ENCODE measurements at regions not wholly inside any gene's neighbourhood (a gene's known extent, or its start where the extent isn't known, plus 50 kb on each side); places are given as distances from the start of the nearest gene placed in this dataset.

DNA sequence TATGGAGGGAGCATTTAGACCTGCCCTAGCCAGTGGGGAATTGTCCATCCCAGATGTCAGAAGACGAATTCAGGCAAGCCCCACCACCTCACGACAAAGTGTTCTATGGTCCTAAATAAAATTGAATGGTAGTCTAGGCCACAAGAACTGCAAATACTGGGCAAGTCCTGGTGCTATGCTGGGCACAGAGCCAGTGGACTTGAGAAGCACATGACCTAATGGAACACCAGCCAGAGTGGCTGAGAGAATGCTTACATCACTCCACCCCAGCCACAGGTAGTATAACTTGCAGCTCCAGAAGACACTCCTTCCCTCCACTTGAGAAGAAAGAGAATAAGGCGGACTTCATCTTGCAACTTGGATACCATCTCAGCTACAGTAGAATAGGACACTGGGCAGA lies 567.3 kb upstream of the CXADR start:
- no peak for DNase-seq (ENCODE audit: low spot score in 2 of 2)
- Mint-ChIP-seq H3K36me3 (peaks cover 0 to 10% of the 10 kb centered on the region in 2 donors), H3K27ac (no peak overlapping the region), H3K9me3 (peaks cover 18 to 20% of the 10 kb centered on the region in 2 donors)
- no peak for ATAC-seq

GRCh38 chr21:16956824-16957223 lies 556.0 kb upstream of the CXADR start:
- Mint-ChIP-seq H3K9me3 (peaks cover 11 to 25% of the 10 kb centered on the region in 2 donors), H3K36me3 (no peaks in the 10 kb centered on the region), H3K27ac (no peak overlapping the region)
- ATAC-seq (no peak), DNase-seq (ENCODE audit: low spot score in 2 of 2) (no peak)

- Mint-ChIP-seq H3K36me3 (peaks cover 0 to 6% of the 10 kb centered on the region in 2 donors), H3K9me3 (peaks cover 21 to 27% of the 10 kb centered on the region in 2 donors), H3K27ac (no peak overlapping the region)
- DNase-seq (ENCODE audit: low spot score in 2 of 2) (no peak), ATAC-seq (no peak)
Observed at GRCh38 chr21:16965424-16965823, 547.4 kb upstream of the CXADR start.

GRCh38 chr21:16968436-16968835 lies 544.4 kb upstream of the CXADR start:
- H3K27ac Mint-ChIP-seq = no peak overlapping the region
- peaks cover 0 to 6% of the 10 kb centered on the region in 2 donors for H3K36me3 Mint-ChIP-seq
- peaks cover 16 to 27% of the 10 kb centered on the region in 2 donors for H3K9me3 Mint-ChIP-seq
- DNase-seq (ENCODE audit: low spot score in 2 of 2) (no peak), ATAC-seq (no peak)

DNA sequence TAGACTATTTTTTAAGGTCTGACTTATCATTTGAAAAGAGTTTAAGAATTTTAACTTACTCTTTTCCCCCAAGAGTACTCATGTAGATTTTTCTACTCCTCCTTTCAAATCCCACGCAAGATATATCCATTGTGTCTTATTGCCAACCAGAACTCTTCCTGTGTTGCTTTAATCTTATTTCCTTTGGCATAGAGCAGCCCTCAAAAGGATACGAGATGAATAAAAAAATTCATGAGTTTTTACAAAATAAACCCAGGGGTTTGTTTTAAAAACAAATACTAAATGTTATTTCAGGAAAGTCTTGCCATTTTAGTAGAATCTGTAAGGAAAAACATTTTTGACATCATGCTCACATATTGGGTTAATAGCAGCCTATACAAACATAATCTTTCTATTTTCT lies 543.2 kb upstream of the CXADR start:
- DNase-seq (ENCODE audit: low spot score in 2 of 2) = no peak
- ATAC-seq = no peak
- Mint-ChIP-seq H3K36me3 (peaks cover 0 to 6% of the 10 kb centered on the region in 2 donors), H3K9me3 (peaks cover 16 to 26% of the 10 kb centered on the region in 2 donors), H3K27ac (no peak overlapping the region)

- Mint-ChIP-seq H3K27ac (no peak overlapping the region), H3K9me3 (peaks cover 4 to 14% of the 10 kb centered on the region in 2 donors), H3K36me3 (no peaks in the 10 kb centered on the region)
- DNase-seq (ENCODE audit: low spot score in 2 of 2) = no peak
- ATAC-seq = no peak
Observed at GRCh38 chr21:16974060-16974459, 538.8 kb upstream of the CXADR start.

DNA sequence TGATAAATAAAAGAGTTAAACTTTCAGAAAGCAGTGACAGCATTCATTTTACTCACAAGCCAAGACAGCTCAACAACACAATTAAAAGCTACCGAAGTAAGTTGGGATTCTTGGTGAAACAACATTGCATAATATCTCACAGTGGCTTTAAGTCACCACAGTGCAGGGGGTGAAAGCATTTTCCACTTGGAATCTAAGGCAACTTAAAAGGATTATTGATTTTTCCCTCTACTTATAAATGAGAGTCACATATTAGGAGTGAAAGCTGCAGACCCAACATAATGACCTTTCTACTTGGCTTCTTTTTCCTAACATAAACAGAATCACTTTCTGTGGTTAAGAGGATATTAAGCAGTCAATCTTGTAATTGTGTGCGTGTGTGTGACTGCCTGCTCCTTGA lies 536.6 kb upstream of the CXADR start:
- peaks cover 0 to 9% of the 10 kb centered on the region in 2 donors for H3K9me3 Mint-ChIP-seq
- ATAC-seq (no peak), DNase-seq (ENCODE audit: low spot score in 2 of 2) (no peak)
- H3K27ac Mint-ChIP-seq = no peak overlapping the region
- H3K36me3 Mint-ChIP-seq = no peaks in the 10 kb centered on the region

DNA sequence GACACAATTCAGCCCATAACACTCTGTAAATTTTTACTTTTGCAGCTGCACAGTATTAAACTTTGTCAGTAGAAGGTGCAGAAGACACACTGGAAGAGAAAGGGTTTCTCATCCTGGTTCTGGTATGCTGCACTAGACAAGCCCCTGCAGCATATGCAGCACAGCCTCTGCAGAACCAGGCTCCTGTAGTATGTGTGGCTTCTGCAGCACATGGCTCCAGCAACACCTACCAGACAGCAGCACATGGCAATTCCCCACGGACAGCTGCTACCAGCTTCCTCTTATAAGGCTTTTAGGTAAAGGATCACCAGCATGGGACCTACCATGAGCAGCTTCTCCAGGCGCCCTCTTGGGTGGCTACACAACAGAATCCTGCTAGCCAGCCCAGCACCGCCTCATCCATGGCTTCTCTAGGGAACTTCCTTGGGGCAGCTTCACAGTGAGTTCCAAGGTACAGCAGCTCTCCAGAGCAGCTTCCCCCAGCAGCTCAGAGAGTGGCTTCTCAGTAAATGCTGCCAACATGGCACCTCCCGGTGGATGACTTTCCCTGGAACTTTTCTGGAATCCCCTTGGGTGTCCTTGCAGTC lies 534.4 kb upstream of the CXADR start:
- Mint-ChIP-seq H3K36me3 (no peaks in the 10 kb centered on the region), H3K27ac (no peak overlapping the region), H3K9me3 (peaks cover 0 to 6% of the 10 kb centered on the region in 2 donors)
- DNase-seq (ENCODE audit: low spot score in 2 of 2) = no peak
- ATAC-seq = no peak

- Mint-ChIP-seq H3K27ac (no peak overlapping the region), H3K9me3 (peaks cover 0 to 5% of the 10 kb centered on the region in 2 donors), H3K36me3 (no peaks in the 10 kb centered on the region)
- DNase-seq (ENCODE audit: low spot score in 2 of 2) (no peak), ATAC-seq (no peak)
Observed at GRCh38 chr21:16979574-16979973, 533.3 kb upstream of the CXADR start.

DNA sequence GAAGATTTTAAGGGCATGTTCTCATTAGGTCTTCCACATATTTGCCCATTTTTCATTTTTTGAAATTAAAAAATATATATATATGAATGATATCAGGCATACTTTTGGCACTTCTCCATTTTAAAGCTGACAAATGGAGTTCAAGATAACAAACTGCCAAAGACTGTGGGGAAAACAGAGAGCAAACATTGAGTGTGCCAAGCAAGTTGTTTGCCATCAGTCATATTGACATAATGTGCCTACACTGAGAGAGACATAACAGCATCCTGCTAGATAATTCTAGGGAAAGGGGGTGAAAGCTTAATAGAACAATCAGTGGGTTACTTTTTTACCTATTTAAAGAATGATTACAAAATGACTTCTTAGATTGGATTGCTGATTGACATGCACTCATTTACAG lies 529.4 kb upstream of the CXADR start:
- ATAC-seq = no peak
- no peaks in the 10 kb centered on the region for H3K36me3 Mint-ChIP-seq
- DNase-seq (ENCODE audit: low spot score in 2 of 2) = no peak
- H3K9me3 Mint-ChIP-seq = peaks cover 0 to 5% of the 10 kb centered on the region in 2 donors
- H3K27ac Mint-ChIP-seq = no peak overlapping the region

DNA sequence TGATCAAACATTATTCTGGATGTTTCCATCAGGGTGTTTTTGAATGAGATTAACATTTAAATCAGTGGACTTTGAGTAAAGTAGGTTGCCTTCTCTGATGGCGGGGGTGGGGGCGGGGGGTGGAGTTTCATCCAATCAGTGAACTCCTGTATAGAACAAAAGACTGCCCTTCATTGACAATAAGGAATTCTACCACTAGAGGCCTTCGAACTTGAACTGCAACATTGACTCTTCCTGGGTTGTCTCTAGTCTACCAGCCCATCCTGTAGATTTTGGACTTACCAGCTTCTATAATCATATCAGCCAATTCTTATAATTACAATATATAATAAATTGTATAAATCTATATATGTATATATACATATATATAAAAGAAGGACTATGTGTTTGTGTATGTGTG lies 520.4 kb upstream of the CXADR start:
- Mint-ChIP-seq H3K9me3 (peaks cover 2 to 20% of the 10 kb centered on the region in 2 donors), H3K27ac (no peak overlapping the region), H3K36me3 (no peaks in the 10 kb centered on the region)
- DNase-seq (ENCODE audit: low spot score in 2 of 2) (no peak), ATAC-seq (no peak)

DNA sequence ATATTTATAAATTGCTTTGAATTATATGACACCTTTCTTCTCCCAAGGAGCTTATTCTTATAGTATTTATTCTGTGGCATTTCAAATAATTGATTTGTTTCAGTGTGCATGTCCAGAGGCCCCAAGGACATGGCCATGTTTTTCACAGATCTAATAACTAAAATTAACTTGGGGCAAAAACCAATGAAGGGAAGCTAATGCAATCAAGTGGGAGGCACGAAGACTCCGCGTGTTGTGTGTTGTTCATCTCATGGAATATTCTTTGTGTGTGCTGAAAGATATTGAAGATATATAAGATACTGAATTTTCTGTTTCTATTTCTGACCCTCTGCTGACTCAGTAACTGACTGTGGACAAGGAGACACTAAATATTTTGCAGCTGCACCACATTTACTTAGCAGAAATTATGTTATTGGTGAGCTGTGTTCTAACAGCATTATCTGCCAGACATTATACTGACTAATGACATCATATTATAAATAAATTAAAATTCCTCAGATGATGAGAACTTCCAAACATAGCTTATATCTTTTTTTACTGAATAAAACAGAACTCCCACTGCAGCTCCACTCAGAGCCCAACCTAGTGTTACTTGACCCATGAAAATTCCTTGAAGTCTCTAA lies 519.3 kb upstream of the CXADR start:
- no peak for DNase-seq (ENCODE audit: low spot score in 2 of 2)
- Mint-ChIP-seq H3K27ac (no peak overlapping the region), H3K36me3 (no peaks in the 10 kb centered on the region), H3K9me3 (peaks cover 5 to 17% of the 10 kb centered on the region in 2 donors)
- no peak for ATAC-seq

DNA sequence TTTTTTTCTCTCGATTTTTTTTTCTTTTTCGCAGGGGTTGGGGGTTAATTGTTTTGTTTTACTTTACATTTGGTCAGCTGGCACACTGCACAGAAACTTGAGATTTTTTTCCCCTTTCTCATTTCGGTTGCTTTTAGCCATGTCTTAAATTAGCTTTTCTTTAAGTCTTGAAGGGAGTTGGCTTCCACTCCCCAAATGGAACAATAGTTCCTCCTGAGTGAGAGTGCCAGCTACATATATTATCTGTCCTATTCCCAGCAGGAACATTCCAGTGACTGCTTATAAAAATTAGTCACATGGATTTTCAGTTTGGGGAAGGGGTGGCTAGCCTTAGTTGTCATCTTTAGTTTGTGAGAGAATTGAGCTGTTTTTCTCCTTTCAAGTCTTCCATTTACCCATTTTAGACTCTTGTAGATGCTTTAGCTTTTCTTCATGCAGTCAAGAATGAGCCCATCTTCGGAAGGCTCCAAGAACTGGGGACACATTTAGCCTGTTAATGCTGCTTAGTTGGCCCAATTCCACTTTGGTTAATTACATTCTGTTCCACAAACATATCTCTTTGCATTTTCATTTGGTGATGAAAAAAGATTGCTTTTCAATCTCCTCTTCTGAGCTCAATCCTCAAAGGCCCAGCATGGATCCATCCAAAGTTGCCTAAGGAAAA lies 510.1 kb upstream of the CXADR start:
- no peak for ATAC-seq

DNA sequence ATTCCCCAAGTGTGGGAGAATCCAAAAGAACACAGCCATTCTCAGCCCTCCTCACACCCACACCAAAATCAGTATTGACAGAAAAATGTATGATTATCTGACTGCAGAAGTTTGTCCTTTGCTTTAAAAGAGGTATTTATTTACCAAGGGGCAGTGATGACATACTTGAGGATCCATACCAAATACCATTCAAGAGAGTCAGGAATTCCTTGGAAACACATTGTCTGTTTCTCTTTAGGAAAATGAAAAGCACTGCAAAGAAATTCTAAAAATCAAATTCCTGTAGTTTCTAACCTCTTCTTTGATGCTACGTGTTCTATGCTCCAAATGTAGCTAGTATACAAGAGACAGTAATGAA lies 509.6 kb upstream of the CXADR start:
- Mint-ChIP-seq H3K36me3 (no peaks in the 10 kb centered on the region), H3K9me3 (peaks cover 12 to 18% of the 10 kb centered on the region in 2 donors), H3K27ac (no peak overlapping the region)
- ATAC-seq (no peak), DNase-seq (ENCODE audit: low spot score in 2 of 2) (no peak)

More for the DNA sequence above, 510.1 kb upstream of the CXADR start:
- Mint-ChIP-seq H3K9me3 (peaks cover 12 to 18% of the 10 kb centered on the region in 2 donors), H3K36me3 (no peaks in the 10 kb centered on the region), H3K27ac (no peak overlapping the region)
- no peak for DNase-seq (ENCODE audit: low spot score in 2 of 2)

GRCh38 chr21:17003763-17004373 lies 509.0 kb upstream of the CXADR start:
- DNase-seq (ENCODE audit: low spot score in 2 of 2) (no peak), ATAC-seq (peak in 1 of 2 donors; percentile 53)
- no peak overlapping the region for H3K27ac Mint-ChIP-seq

DNA sequence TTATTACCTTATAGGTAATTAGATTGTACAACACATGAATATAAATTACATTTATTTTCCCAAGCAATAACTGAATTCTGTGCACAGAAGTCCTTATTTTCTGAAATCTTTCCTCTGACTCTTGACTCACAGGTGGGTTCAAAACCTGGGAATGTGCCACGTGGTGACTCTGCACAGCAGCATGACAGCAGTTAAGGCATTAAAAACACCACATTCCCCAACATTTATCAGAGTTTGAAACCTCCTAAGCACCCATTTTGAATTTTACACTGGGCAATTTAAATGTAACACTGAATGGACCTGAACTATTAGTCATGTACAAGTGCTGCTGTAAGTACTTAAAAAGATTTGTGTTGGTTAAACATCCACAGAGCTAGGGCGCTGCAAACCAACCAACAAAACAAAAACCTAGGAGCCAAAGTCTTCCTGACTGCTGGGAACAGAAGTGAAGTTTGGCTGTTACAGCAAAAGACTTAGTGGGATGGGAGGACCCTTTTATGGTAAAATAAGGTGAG lies 480.6 kb upstream of the CXADR start:
- ATAC-seq (no peak), DNase-seq (ENCODE audit: low spot score in 2 of 2) (no peak)
- Mint-ChIP-seq H3K27ac (no peak overlapping the region), H3K9me3 (peaks cover 21 to 26% of the 10 kb centered on the region in 2 donors), H3K36me3 (peaks cover 8 to 12% of the 10 kb centered on the region in 2 donors)

More at GRCh38 chr21:17003763-17004373, 509.0 kb upstream of the CXADR start:
- H3K9me3 Mint-ChIP-seq = peaks cover 12 to 17% of the 10 kb centered on the region in 2 donors
- H3K36me3 Mint-ChIP-seq = no peaks in the 10 kb centered on the region

DNA sequence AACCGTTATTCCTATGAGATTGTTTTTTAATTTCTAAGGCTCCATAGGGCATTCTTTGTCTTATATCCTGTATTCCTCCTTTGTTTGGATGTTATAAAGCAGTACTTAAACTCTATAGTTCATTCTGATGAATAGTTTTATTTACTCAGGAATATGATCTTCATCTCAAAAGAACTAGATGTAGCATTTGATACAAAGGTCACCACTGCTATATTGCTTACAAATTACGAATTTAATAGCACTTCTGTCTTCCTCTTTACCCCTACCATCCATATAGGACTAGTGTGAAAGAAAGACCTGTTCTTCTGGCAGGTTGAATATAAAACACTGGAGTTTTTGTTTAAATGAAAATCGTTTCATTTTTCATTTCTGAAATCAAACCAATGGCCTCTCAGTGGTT lies 468.1 kb upstream of the CXADR start:
- ATAC-seq = no peak
- Mint-ChIP-seq H3K36me3 (peaks cover 0 to 5% of the 10 kb centered on the region in 2 donors), H3K9me3 (peaks cover 13 to 22% of the 10 kb centered on the region in 2 donors), H3K27ac (no peak overlapping the region)
- no peak for DNase-seq (ENCODE audit: low spot score in 2 of 2)
